AG04450 (cell line): ENCODE measurements at regions not wholly inside any gene's neighbourhood (a gene's known extent, or its start where the extent isn't known, plus 50 kb on each side); places are given as distances from the start of the nearest gene placed in this dataset.
"Not testable (repeated sequence)": the region's sequence is repeated elsewhere in the genome, so short reads cannot be mapped to it uniquely, and the experiment has no call there.

Experiments
- CTCF ChIA-PET: fragments of 300-600, 350-600 bp; formaldehyde crosslinking; extraction: SDS; loops from one replicate; lab custom pipeline; 2022; ENCODE audit warnings: antibody characterized with exemption, inconsistent platforms; lab: Charles Lee
- POLR2A ChIA-PET: fragments of 350-600 bp; formaldehyde crosslinking; extraction: SDS; loops from one replicate; lab custom pipeline; 2021; ENCODE audit warnings: antibody characterized with exemption, inconsistent platforms; lab: Yijun Ruan, JAX
- DNase-seq: peaks from one replicate; pipeline ENCODE4 v3.0.0-alpha.2; 2011; ENCODE audit warnings: low read depth, low spot score
- H3K27ac ChIP-seq: one replicate; pipeline ENCODE4 v1.5.1; 2012; ENCODE audit warnings: low read depth, low read length, control low read depth
- H3K27me3 ChIP-seq: one replicate; pipeline ENCODE4 v1.6.0; 2012; ENCODE audit warnings: low read length; ENCODE audit not compliant: control insufficient read depth, insufficient read depth
- H3K4me3 ChIP-seq: 2 replicates; pipeline ENCODE4 v1.5.1; 2011; ENCODE audit warnings: mild to moderate bottlenecking, low read depth, low read length, control low read depth
- H3K9me3 ChIP-seq: 2 replicates; pipeline ENCODE4 v1.5.1; 2012; ENCODE audit warnings: low read length; ENCODE audit not compliant: control insufficient read depth, insufficient read depth
- CTCF ChIP-seq: IDR thresholded peaks from 2 replicates; pipeline ENCODE4 v1.5.1; 2011; ENCODE audit warnings: low read depth, low read length, control low read depth, inconsistent platforms

- ChIA-PET POLR2A (no interaction called here), CTCF (no interaction called here)
- no peak for TF ChIP-seq CTCF
- no peaks in the 10 kb centered on the region for H3K9me3 ChIP-seq
- DNase-seq: no peak
- H3K27me3 ChIP-seq: no peaks in the 10 kb centered on the region
- H3K4me3 ChIP-seq: no peak overlapping the region
- H3K27ac ChIP-seq: no peak overlapping the region
Observed at GRCh38 chr1:189217646-189218045, 1260.0 kb downstream of the BRINP3 start.

- H3K27me3 ChIP-seq: no peaks in the 10 kb centered on the region
- peaks cover 4% of the 10 kb centered on the region; the same call in 1 of the 2 replicates for H3K9me3 ChIP-seq
- peak; percentile 66 for TF ChIP-seq CTCF
- POLR2A ChIA-PET: no interaction called here
- DNase-seq: no peak
- CTCF ChIA-PET: interaction anchor here (0.6 to 1.4 kb wide), 4 partner anchors 8 to 283 kb away, joined by 3 to 4 read pairs (median 3); no protein-coding TSS in a partner anchor
- no peak overlapping the region for H3K27ac ChIP-seq
- H3K4me3 ChIP-seq: no peak overlapping the region
Observed at GRCh38 chr1:189220750-189221149, 1256.9 kb downstream of the BRINP3 start.

DNA sequence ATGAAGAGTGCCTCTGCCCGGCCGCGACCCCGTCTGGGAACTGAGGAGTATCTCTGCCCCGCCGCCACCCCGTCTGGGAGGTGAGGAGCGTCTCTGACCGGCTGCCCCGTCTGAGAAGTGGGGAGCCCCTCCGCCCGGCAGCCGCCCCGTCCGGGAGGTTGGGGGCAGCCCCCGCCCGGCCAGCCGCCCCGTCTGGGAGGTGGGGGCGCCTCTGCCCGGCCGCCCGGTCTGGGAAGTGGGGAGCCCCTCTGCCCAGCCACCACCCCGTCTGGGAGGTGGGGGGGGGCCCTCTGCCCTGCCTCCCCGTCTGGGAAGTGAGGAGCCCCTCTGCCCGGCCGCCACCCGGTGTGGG is 1251.9 kb downstream of the BRINP3 start:
- CTCF ChIA-PET, H3K27me3 ChIP-seq, H3K4me3 ChIP-seq, DNase-seq, POLR2A ChIA-PET, H3K27ac ChIP-seq, H3K9me3 ChIP-seq: not testable (repeated sequence)

DNA sequence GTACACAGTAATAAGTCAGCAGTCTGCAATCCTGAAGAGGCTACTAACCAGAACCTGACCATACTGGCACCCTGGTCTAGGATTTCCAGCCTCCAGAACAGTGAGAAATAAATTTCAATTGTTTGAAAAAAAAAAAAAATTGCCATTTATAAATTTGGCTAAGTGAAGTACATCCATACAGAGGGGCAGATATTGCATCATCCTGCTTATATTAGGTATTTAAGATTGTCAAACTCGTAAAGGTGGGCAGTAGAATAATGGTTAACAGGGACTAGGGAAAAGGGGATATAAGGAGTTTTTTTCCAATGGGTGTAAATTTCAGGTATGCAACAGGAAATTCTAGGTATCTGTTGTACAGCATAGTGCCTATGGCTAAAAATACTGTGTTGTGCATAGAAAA is 1250.9 kb downstream of the BRINP3 start:
- H3K9me3 ChIP-seq: peaks cover 4% of the 10 kb centered on the region; the same call in 1 of the 2 replicates
- ChIA-PET POLR2A (no interaction called here), CTCF (no interaction called here)
- no peaks in the 10 kb centered on the region for H3K27me3 ChIP-seq
- no peak overlapping the region for H3K4me3 ChIP-seq
- no peak for DNase-seq
- TF ChIP-seq CTCF: no peak
- no peak overlapping the region for H3K27ac ChIP-seq

GRCh38 chr1:189237008-189237407 is 1240.7 kb downstream of the BRINP3 start:
- H3K27ac ChIP-seq: no peak overlapping the region
- POLR2A ChIA-PET: no interaction called here
- H3K27me3 ChIP-seq: no peaks in the 10 kb centered on the region
- no peak overlapping the region for H3K4me3 ChIP-seq
- TF ChIP-seq CTCF: no peak
- CTCF ChIA-PET: no interaction called here
- DNase-seq: no peak
- H3K9me3 ChIP-seq: no peaks in the 10 kb centered on the region
